Upper lobe of right lung (tissue), 1 donor: ENCODE measurements at regions not wholly inside any gene's neighbourhood (a gene's known extent, or its start where the extent isn't known, plus 50 kb on each side); places are given as distances from the start of the nearest gene placed in this dataset.

ENCODE experiments used
- ATAC-seq: fragments of 200-7000 bp; cut with Tn5 transposase; one replicate; pipeline ENCODE4 v1.9.1; 2020; ENCODE audit warnings: mild to moderate bottlenecking, moderate library complexity
- DNase-seq: peaks from one replicate; pipeline ENCODE4 v3.0.0-alpha.2; 2020
- H3K27ac ChIP-seq: fragments of 200-600 bp; one replicate; pipeline ENCODE4 v1.8.0; 2022
- H3K27me3 ChIP-seq: fragments of 200-600 bp; one replicate; pipeline ENCODE4 v1.8.0; 2022; ENCODE audit warnings: mild to moderate bottlenecking
- H3K36me3 ChIP-seq: fragments of 200-600 bp; one replicate; pipeline ENCODE4 v1.8.0; 2022
- H3K4me1 ChIP-seq: fragments of 200-600 bp; one replicate; pipeline ENCODE4 v1.8.0; 2022
- H3K4me3 ChIP-seq: fragments of 200-600 bp; one replicate; pipeline ENCODE4 v1.8.0; 2022; ENCODE audit warnings: mild to moderate bottlenecking
- H3K9me3 ChIP-seq: fragments of 200-600 bp; one replicate; pipeline ENCODE4 v1.8.0; 2022
- intact Hi-C: fragments of 100-400 bp; cut with DNase I; formaldehyde crosslinking; loops from one replicate; pipeline ENCODE4 v1.11.0; 2022
- TF ChIP-seq, protein P1 (sequence below): fragments of 200-600 bp; IDR thresholded peaks from one replicate; pipeline ENCODE4 v1.8.0; 2022; ENCODE audit warnings: antibody characterized with exemption
- donor health status: DM: no; HTN: yes; CAD: no; lungs with severe emphysema.

DNA sequence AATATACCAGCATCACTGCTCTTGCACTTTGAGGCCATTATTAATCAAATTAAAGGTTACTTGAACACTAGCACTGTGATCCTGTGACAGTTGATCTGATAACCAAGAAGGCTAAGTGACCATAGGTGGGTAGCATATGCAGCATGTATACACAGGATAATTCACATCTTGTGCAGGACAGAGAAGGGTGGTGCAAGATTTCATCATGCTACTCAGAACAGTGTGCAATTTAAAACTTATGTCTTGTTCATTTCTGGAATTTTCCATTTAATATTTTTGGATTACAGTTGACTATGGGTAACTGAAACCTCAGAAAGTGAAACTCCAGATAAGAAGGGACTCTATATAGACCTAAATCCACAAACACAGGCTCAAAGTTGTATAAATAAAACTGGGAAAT lies 78.2 kb upstream of the PDE5A start:
- Histone ChIP-seq H3K36me3 (no peaks in the 10 kb centered on the region), H3K4me1 (no peaks in the 10 kb centered on the region), H3K27me3 (no peaks in the 10 kb centered on the region), H3K9me3 (no peaks in the 10 kb centered on the region), H3K27ac (no peak overlapping the region), H3K4me3 (no peak overlapping the region)
- intact Hi-C loops, result no loop called here
- ATAC-seq, result no peak
- DNase-seq, result no peak
- TF ChIP-seq, protein P1, sequence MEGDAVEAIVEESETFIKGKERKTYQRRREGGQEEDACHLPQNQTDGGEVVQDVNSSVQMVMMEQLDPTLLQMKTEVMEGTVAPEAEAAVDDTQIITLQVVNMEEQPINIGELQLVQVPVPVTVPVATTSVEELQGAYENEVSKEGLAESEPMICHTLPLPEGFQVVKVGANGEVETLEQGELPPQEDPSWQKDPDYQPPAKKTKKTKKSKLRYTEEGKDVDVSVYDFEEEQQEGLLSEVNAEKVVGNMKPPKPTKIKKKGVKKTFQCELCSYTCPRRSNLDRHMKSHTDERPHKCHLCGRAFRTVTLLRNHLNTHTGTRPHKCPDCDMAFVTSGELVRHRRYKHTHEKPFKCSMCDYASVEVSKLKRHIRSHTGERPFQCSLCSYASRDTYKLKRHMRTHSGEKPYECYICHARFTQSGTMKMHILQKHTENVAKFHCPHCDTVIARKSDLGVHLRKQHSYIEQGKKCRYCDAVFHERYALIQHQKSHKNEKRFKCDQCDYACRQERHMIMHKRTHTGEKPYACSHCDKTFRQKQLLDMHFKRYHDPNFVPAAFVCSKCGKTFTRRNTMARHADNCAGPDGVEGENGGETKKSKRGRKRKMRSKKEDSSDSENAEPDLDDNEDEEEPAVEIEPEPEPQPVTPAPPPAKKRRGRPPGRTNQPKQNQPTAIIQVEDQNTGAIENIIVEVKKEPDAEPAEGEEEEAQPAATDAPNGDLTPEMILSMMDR, result no peak

DNA sequence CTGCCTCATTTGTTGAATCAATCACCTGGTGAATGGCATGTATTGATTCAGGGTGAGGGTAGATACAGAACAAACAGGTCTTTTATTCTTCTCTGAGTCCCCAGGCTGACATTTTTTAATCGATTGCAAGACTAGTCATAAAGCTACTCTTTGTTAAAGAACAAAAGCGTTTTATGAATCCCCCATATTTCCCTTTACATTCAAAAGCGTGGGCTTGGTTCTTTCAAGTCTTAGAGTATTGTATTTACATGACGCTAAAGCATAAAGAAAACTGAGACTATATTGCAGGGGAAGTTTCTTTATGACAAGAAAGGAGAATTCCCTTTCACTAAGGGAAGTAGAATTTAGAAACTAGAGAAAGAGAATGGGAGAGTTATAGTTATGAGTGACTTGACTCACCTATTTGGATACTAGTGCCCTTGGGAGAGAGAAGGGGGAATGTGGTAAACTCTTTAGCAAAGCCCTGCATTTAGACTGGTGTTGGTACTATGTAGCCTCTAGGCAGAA lies 69.3 kb upstream of the PDE5A start:
- DNase-seq (no peak), ATAC-seq (no peak)
- no peak overlapping the region for H3K4me3 ChIP-seq
- TF ChIP-seq, protein P1, result no peak
- no peaks in the 10 kb centered on the region for H3K27me3 ChIP-seq
- H3K4me1 ChIP-seq, result no peaks in the 10 kb centered on the region
- no peaks in the 10 kb centered on the region for H3K9me3 ChIP-seq
- H3K36me3 ChIP-seq, result no peaks in the 10 kb centered on the region
- intact Hi-C loops, result no loop called here
- H3K27ac ChIP-seq, result no peak overlapping the region

DNA sequence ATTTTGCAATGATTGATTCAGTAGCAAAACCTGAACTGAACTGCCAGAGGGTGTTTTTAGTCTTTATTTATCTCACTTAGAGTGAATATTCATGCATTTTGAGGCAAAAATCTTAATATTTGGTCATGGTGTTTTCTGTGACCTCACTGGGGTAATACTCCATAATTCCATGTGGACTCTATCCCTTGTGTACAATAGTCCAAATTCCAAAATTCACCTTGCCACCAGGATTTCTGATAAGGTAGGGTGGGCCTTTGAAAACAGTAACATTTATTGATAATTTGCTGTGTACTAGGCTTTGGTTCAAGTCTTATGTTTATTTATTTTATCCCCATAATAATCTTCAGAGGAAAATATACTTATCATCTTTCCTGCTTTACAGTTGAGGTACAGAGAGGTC lies 68.4 kb upstream of the PDE5A start:
- H3K9me3 ChIP-seq, result no peaks in the 10 kb centered on the region
- intact Hi-C loops, result no loop called here
- no peak overlapping the region for H3K27ac ChIP-seq
- no peaks in the 10 kb centered on the region for H3K4me1 ChIP-seq
- H3K27me3 ChIP-seq, result no peaks in the 10 kb centered on the region
- TF ChIP-seq, protein P1, result no peak
- ATAC-seq (no peak), DNase-seq (no peak)
- H3K36me3 ChIP-seq, result no peaks in the 10 kb centered on the region
- no peak overlapping the region for H3K4me3 ChIP-seq

DNA sequence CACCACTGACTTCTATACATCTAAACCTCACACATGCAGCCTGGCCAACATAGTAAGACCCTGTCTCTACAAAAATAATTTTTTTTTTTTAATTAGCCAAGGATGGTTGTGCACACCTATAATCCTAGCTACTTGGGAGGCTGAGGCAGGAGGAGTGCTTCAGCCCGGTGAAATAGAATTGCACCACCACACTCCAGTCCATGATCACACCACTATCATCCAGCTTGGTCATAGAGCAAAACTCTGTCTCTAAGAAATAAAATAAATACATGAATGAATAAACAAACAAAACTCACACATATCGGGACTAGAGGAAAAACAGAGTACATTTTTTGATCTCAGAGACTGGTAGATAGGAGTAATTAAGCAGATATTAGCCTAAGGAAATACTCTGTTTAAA lies 66.6 kb upstream of the PDE5A start:
- TF ChIP-seq, protein P1, result no peak
- ATAC-seq (no peak), DNase-seq (no peak)
- intact Hi-C loops, result no loop called here
- Histone ChIP-seq H3K36me3 (no peaks in the 10 kb centered on the region), H3K9me3 (no peaks in the 10 kb centered on the region), H3K4me3 (no peak overlapping the region), H3K4me1 (no peaks in the 10 kb centered on the region), H3K27me3 (no peaks in the 10 kb centered on the region), H3K27ac (no peak overlapping the region)

DNA sequence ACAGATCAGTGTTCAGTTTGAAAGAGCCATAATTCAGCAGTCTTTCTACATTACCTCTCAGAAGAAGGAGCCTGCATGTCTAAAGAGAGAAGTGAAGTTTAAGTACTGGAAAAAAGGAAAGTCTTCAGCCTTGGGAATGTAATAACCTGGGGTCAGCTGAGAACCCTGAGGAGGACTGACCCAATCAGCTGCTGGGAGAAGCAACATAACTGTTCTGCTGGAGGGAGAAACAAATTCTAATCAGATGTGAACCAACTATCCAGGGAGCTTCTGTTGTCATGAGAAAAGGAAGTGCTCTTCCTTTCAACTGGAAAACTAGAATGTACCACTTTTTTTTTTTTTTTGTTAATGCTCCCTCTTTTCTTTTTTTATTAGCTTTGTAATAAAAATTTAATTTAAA lies 64.5 kb upstream of the PDE5A start:
- ATAC-seq, result no peak

More for the DNA sequence above, 64.5 kb upstream of the PDE5A start:
- no peaks in the 10 kb centered on the region for H3K9me3 ChIP-seq
- peak overlapping the region; percentile 11 for H3K4me3 ChIP-seq
- no peak overlapping the region for H3K27ac ChIP-seq
- intact Hi-C loops, result no loop called here
- TF ChIP-seq, protein P1, result no peak
- no peaks in the 10 kb centered on the region for H3K27me3 ChIP-seq
- no peaks in the 10 kb centered on the region for H3K4me1 ChIP-seq
- no peak for DNase-seq
- H3K36me3 ChIP-seq, result no peaks in the 10 kb centered on the region
